Kidney epithelial cell (primary cell): ENCODE measurements at regions not wholly inside any gene's neighbourhood (a gene's known extent, or its start where the extent isn't known, plus 50 kb on each side); places are given as distances from the start of the nearest gene placed in this dataset.

Source experiments
- DNase-seq: peaks from one replicate; pipeline ENCODE4 v3.0.0-alpha.2; 2010; ENCODE audit warnings: low read depth
- H3K27me3 ChIP-seq: 2 replicates; pipeline ENCODE4 v1.6.0; 2011; ENCODE audit warnings: low read length; ENCODE audit not compliant: control insufficient read depth, insufficient read depth
- H3K36me3 ChIP-seq: 2 replicates; pipeline ENCODE4 v1.5.1; 2011; ENCODE audit warnings: low read length; ENCODE audit not compliant: control insufficient read depth, insufficient read depth
- H3K4me3 ChIP-seq: 2 replicates; pipeline ENCODE4 v1.5.1; 2011; ENCODE audit warnings: low read depth, mild to moderate bottlenecking, control low read depth, low read length
- TF ChIP-seq, protein P1 (sequence below): IDR thresholded peaks from 2 replicates; pipeline ENCODE4 v1.5.1; 2011; ENCODE audit warnings: mild to moderate bottlenecking, moderate library complexity, low read length, control low read depth, inconsistent platforms; ENCODE audit not compliant: insufficient read depth, poor library complexity, severe bottlenecking

DNA sequence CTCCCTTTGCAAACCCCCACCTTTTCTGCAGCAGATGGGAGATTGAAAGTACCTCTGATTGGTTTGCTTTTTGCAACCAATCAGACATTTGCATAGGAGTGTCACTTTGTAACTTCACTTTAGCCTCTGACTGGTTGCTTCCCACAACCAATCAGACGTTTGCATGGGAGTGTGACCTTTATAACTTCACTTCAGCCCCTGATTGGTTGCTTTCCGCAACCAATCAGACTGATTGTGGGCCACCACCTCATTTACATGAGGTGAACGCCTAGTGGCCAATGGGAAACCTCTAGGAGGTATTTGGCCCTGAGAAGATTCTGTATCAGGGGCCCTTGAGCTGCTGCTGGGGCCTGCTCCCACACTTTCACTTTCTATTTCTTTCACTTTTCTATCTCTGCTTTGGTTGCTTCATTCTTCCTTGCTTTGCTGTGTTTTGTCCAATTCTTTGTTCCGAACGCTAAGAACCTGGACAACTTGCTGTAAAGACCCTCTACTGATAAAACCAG is 106.0 kb upstream of the PRICKLE1 start:
- no peaks in the 10 kb centered on the region for H3K36me3 ChIP-seq
- DNase-seq: no peak
- no peak overlapping the region for H3K4me3 ChIP-seq
- no peaks in the 10 kb centered on the region for H3K27me3 ChIP-seq
- TF ChIP-seq, protein P1, sequence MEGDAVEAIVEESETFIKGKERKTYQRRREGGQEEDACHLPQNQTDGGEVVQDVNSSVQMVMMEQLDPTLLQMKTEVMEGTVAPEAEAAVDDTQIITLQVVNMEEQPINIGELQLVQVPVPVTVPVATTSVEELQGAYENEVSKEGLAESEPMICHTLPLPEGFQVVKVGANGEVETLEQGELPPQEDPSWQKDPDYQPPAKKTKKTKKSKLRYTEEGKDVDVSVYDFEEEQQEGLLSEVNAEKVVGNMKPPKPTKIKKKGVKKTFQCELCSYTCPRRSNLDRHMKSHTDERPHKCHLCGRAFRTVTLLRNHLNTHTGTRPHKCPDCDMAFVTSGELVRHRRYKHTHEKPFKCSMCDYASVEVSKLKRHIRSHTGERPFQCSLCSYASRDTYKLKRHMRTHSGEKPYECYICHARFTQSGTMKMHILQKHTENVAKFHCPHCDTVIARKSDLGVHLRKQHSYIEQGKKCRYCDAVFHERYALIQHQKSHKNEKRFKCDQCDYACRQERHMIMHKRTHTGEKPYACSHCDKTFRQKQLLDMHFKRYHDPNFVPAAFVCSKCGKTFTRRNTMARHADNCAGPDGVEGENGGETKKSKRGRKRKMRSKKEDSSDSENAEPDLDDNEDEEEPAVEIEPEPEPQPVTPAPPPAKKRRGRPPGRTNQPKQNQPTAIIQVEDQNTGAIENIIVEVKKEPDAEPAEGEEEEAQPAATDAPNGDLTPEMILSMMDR: no peak

DNA sequence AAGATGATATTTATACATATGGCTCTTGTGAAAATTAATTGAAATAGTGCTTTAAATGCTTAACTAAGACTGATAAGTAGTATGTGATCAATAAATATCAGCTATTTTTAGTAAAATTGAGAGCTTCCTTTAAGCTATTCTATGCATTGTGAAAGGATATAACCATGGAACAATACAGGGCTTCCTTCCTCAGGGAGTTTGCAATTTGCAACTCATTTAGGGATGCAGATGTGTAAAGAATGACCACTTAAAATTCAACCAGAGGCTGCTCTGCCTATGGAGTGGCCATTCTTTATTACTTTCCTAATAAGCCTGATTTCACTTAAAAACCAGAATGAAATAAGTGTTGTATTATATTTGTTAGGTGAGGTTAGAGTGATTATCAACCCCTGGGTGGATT is 103.2 kb upstream of the PRICKLE1 start:
- H3K36me3 ChIP-seq: no peaks in the 10 kb centered on the region
- H3K4me3 ChIP-seq: no peak overlapping the region
- TF ChIP-seq, protein P1: no peak
- no peaks in the 10 kb centered on the region for H3K27me3 ChIP-seq
- no peak for DNase-seq

DNA sequence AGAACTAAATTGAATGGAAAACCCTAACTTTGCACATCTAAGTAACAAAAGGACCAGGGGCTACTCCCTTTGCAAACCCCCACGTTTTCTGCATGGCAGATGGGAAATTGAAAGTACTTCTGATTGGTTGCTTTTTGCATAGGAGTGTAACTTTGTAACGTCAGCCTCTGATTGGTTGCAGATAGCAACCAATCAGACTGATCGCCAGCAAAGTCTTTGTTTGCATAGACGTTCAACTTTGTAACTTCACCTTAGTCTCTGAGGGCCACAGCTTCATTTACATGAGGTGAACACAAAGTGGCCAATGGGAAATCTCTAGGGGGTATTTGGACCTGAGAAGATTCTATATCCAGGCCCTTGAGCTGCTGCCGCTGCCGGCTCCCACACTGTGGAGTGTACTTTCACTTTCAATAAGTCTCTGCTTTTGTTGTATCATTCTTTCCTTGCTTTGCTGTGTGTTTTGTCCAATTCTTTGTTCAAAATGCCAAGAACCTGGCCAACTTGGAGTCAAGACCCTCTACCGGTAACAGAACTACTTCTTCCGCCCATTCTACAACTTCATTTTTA is 102.5 kb upstream of the PRICKLE1 start:
- no peak for DNase-seq
- Histone ChIP-seq H3K36me3 (no peaks in the 10 kb centered on the region), H3K4me3 (no peak overlapping the region), H3K27me3 (no peaks in the 10 kb centered on the region)
- TF ChIP-seq, protein P1: no peak

DNA sequence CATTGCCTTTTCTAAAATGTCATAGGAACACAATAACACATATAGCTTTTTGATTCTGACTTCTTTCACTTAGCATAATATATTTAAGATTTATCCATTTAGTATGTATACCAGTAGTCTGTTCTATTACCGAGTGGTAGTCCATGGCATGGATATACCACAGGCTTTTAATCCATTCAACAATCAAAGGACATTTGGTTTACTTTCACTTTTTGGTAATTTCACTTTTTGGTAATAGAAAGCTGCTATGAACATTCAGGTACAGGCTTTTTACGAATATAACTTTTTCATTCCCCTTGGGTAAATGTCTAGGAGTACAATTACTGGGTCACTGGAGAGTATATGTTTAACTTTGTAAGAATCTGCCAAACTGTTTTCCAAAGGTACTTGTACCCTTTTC is 100.7 kb upstream of the PRICKLE1 start:
- H3K4me3 ChIP-seq: no peak overlapping the region
- H3K27me3 ChIP-seq: no peaks in the 10 kb centered on the region
- no peaks in the 10 kb centered on the region for H3K36me3 ChIP-seq
- TF ChIP-seq, protein P1: no peak
- DNase-seq: no peak

DNA sequence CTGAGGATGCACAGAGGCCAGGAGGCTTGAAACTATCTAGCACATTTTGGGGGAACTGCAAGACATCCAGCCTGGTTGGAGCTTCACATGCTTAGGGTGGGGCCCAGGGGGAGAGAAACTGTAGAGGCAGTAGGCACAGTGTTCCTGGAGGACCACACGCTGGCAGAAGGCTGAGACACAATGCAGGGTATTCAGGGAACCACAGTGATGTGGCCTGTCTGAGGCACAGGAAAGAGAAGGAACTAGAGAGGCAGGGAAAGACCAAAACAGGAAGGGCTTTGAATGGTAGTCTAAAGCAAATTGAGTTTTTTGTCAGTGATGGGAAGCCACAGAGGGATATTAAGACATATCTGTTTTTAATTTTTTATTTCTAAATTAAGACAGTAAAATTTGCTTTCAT is 100.2 kb upstream of the PRICKLE1 start:
- Histone ChIP-seq H3K27me3 (no peaks in the 10 kb centered on the region), H3K36me3 (no peaks in the 10 kb centered on the region), H3K4me3 (no peak overlapping the region)
- TF ChIP-seq, protein P1: no peak
- DNase-seq: no peak

DNA sequence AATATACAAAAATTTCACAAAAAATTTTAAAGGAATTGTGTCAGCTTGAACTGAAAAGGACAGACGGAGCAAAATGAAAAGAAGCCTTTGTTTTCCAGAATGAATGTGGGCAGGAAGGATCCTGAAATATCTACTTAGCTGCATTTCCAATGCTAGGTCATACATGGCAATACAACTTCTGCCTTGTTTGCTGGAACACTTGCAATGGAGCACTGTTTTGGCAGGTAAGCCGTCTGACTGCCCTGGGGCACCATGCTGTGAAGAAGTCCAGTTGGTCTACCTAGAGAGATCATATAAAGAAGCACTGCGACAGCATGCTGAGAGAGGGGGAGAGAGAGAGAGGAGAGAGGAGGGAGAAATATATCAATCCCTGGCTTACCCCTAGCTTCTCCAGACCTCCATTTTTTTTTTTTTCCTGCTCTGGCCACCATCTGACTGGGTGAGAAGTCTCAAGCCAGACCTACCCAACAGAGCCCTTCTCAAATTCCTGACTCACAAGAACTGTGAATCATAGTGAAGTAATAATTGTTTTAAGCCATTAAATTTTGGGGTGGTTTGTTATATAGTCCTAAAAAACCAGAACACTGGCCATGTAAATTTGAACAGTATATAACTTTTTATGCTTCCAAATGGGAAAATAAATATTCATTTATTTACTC is 97.1 kb upstream of the PRICKLE1 start:
- Histone ChIP-seq H3K4me3 (no peak overlapping the region), H3K27me3 (no peaks in the 10 kb centered on the region), H3K36me3 (no peaks in the 10 kb centered on the region)
- no peak for DNase-seq
- TF ChIP-seq, protein P1: no peak
